Hepatocyte (in vitro differentiated cells): ENCODE measurements at regions not wholly inside any gene's neighbourhood (a gene's known extent, or its start where the extent isn't known, plus 50 kb on each side); places are given as distances from the start of the nearest gene placed in this dataset.

Experiments
- DNase-seq: peaks from one replicate; pipeline ENCODE4 v3.0.0-alpha.2; 2016; ENCODE audit warnings: low spot score
- H2AFZ ChIP-seq: fragments of 200-600 bp; sonication (generic); 2 replicates; pipeline ENCODE4 v1.6.0; 2016; ENCODE audit warnings: antibody characterized with exemption, mild to moderate bottlenecking
- H3K27ac ChIP-seq: fragments of 200-600 bp; sonication (generic); 2 replicates; pipeline ENCODE4 v1.5.1; 2016; ENCODE audit warnings: mild to moderate bottlenecking
- H3K27me3 ChIP-seq: fragments of 200-600 bp; sonication (generic); 2 replicates; pipeline ENCODE4 v1.6.1; 2016
- H3K36me3 ChIP-seq: fragments of 200-600 bp; sonication (generic); replicated peaks from 2 replicates; pipeline ENCODE4 v1.5.1; 2016; ENCODE audit warnings: low read depth; ENCODE audit not compliant: insufficient read depth
- H3K4me1 ChIP-seq: fragments of 200-600 bp; sonication (generic); 2 replicates; pipeline ENCODE4 v1.5.1; 2016; ENCODE audit warnings: mild to moderate bottlenecking, moderate library complexity; ENCODE audit not compliant: insufficient read depth
- H3K4me2 ChIP-seq: fragments of 200-600 bp; sonication (generic); 2 replicates; pipeline ENCODE4 v1.6.0; 2016
- H3K4me3 ChIP-seq: fragments of 200-600 bp; sonication (generic); 2 replicates; pipeline ENCODE4 v1.5.1; 2016; ENCODE audit warnings: mild to moderate bottlenecking
- H3K79me2 ChIP-seq: fragments of 200-600 bp; sonication (generic); 2 replicates; pipeline ENCODE4 v1.6.0; 2017; ENCODE audit warnings: mild to moderate bottlenecking
- H3K9me2 ChIP-seq: fragments of 200-600 bp; sonication (generic); replicated peaks from 2 replicates; pipeline ENCODE4 v1.6.0; 2017; ENCODE audit warnings: mild to moderate bottlenecking; ENCODE audit not compliant: insufficient read depth
- H3K9me3 ChIP-seq: fragments of 200-600 bp; sonication (generic); 2 replicates; pipeline ENCODE4 v1.5.1; 2016; ENCODE audit warnings: low read depth, mild to moderate bottlenecking
- H4K20me1 ChIP-seq: fragments of 200-600 bp; sonication (generic); 2 replicates; pipeline ENCODE4 v1.6.0; 2016; ENCODE audit warnings: mild to moderate bottlenecking; ENCODE audit not compliant: insufficient read depth, poor library complexity, severe bottlenecking
- CTCF ChIP-seq: fragments of 200-600 bp; sonication (generic); IDR thresholded peaks from 2 replicates; pipeline ENCODE4 v1.5.1; 2016; ENCODE audit warnings: antibody characterized with exemption, mild to moderate bottlenecking; ENCODE audit not compliant: poor library complexity
- EZH2 ChIP-seq: fragments of 200-600 bp; sonication (generic); IDR thresholded peaks from 2 replicates; pipeline ENCODE4 v1.6.1; 2016; ENCODE audit warnings: antibody characterized with exemption, mild to moderate bottlenecking, borderline replicate concordance
- EZH2phosphoT487 ChIP-seq: fragments of 200-600 bp; sonication (generic); IDR thresholded peaks from one replicate; pipeline ENCODE4 v1.6.1; 2018; ENCODE audit warnings: antibody characterized with exemption, mild to moderate bottlenecking, low read depth, moderate library complexity; ENCODE audit not compliant: unreplicated experiment, severe bottlenecking
- WGBS: methylation state at CpG from one replicate; pipeline ENCODE4 v1.1.6; 2016; ENCODE audit warnings: low lambda C conversion rate; ENCODE audit errors: missing lambda C conversion rate; 5-methylcytosine and 5-hydroxymethylcytosine counted together

- WGBS = 93% methylated on average over 3 of the region's 3 CpGs
- Histone ChIP-seq H3K27ac (no peak overlapping the region), H4K20me1 (no peaks in the 10 kb centered on the region), H2AFZ (no peak overlapping the region), H3K4me3 (no peak overlapping the region), H3K9me3 (no peaks in the 10 kb centered on the region), H3K36me3 (no peaks in the 10 kb centered on the region), H3K79me2 (no peaks in the 10 kb centered on the region), H3K27me3 (no peaks in the 10 kb centered on the region), H3K4me2 (no peak overlapping the region), H3K4me1 (no peaks in the 10 kb centered on the region), H3K9me2 (no peaks in the 10 kb centered on the region)
- no peak for DNase-seq
- TF ChIP-seq EZH2phosphoT487 (no peak), EZH2 (no peak), CTCF (no peak)
Observed at GRCh38 chr6:15783484-15783883, 120.7 kb upstream of the DTNBP1 start.

- no peaks in the 10 kb centered on the region for H3K79me2 ChIP-seq
- no peak for DNase-seq
- no peaks in the 10 kb centered on the region for H3K9me2 ChIP-seq
- H2AFZ ChIP-seq = no peak overlapping the region
- H3K9me3 ChIP-seq = no peaks in the 10 kb centered on the region
- H3K4me2 ChIP-seq = no peak overlapping the region
- no peaks in the 10 kb centered on the region for H3K4me1 ChIP-seq
- no peaks in the 10 kb centered on the region for H3K36me3 ChIP-seq
- no peak for TF ChIP-seq EZH2
- no peaks in the 10 kb centered on the region for H4K20me1 ChIP-seq
- H3K4me3 ChIP-seq = no peak overlapping the region
- H3K27me3 ChIP-seq = no peaks in the 10 kb centered on the region
- 56% methylated on average over 2 of the region's 2 CpGs for WGBS
- no peak overlapping the region for H3K27ac ChIP-seq
Observed at GRCh38 chr6:15781890-15782289, 119.1 kb upstream of the DTNBP1 start.

GRCh38 chr6:15781333-15781732 lies 118.5 kb upstream of the DTNBP1 start:
- no peaks in the 10 kb centered on the region for H3K27me3 ChIP-seq
- H3K36me3 ChIP-seq = no peaks in the 10 kb centered on the region
- no peak overlapping the region for H2AFZ ChIP-seq
- H3K4me2 ChIP-seq = no peak overlapping the region
- no peaks in the 10 kb centered on the region for H3K9me2 ChIP-seq
- no peaks in the 10 kb centered on the region for H3K79me2 ChIP-seq
- no peak for TF ChIP-seq CTCF
- TF ChIP-seq EZH2phosphoT487 = no peak
- TF ChIP-seq EZH2 = no peak
- no peak overlapping the region for H3K27ac ChIP-seq
- H3K4me1 ChIP-seq = no peaks in the 10 kb centered on the region
- DNase-seq = no peak
- H4K20me1 ChIP-seq = no peaks in the 10 kb centered on the region
- H3K9me3 ChIP-seq = no peaks in the 10 kb centered on the region
- H3K4me3 ChIP-seq = no peak overlapping the region
- WGBS = 86% methylated on average over 3 of the region's 3 CpGs

- Histone ChIP-seq H3K36me3 (no peaks in the 10 kb centered on the region), H3K4me3 (no peak overlapping the region), H3K79me2 (no peaks in the 10 kb centered on the region), H3K9me3 (no peaks in the 10 kb centered on the region), H3K4me1 (no peaks in the 10 kb centered on the region), H3K9me2 (no peaks in the 10 kb centered on the region), H4K20me1 (no peaks in the 10 kb centered on the region), H2AFZ (no peak overlapping the region), H3K27ac (no peak overlapping the region), H3K27me3 (no peaks in the 10 kb centered on the region), H3K4me2 (no peak overlapping the region)
- TF ChIP-seq CTCF (no peak), EZH2phosphoT487 (no peak), EZH2 (no peak)
- 48% methylated on average over 2 of the region's 2 CpGs for WGBS
- DNase-seq = no peak
Observed at GRCh38 chr6:15780437-15780836, 117.6 kb upstream of the DTNBP1 start.
